ENCODE measurements at regions not wholly inside any gene's neighbourhood (a gene's known extent, or its start where the extent isn't known, plus 50 kb on each side); places are given as distances from the start of the nearest gene placed in this dataset.

DNA sequence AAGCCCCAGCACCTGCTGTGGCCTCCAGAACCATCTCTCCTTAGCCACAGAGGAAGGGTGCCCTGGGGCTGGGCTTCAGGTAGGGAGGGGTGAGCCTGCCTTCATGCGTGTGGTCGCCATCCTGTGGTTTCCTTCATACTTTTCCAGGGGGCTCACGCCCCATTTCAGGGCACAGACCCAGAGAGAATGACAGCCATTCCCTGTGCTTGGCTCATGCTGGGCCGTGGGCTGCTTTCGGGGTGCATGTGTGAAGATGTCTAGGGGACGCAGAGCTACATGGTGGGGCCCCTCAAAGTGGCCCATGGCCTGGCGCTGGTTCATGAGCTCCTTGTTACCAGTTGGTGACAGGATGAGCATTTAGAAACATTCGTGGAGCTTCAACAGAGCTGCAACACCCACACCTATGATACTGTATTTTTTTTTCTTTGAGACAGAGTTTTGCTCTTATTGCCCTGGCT lies 190.3 kb upstream of the SLC24A3 start:
- no peak for TF ChIP-seq EZH2phosphoT487 (IDR thresholded peaks at IDR 0.05; ENCODE audit: borderline replicate concordance)
- TF ChIP-seq, protein P1, sequence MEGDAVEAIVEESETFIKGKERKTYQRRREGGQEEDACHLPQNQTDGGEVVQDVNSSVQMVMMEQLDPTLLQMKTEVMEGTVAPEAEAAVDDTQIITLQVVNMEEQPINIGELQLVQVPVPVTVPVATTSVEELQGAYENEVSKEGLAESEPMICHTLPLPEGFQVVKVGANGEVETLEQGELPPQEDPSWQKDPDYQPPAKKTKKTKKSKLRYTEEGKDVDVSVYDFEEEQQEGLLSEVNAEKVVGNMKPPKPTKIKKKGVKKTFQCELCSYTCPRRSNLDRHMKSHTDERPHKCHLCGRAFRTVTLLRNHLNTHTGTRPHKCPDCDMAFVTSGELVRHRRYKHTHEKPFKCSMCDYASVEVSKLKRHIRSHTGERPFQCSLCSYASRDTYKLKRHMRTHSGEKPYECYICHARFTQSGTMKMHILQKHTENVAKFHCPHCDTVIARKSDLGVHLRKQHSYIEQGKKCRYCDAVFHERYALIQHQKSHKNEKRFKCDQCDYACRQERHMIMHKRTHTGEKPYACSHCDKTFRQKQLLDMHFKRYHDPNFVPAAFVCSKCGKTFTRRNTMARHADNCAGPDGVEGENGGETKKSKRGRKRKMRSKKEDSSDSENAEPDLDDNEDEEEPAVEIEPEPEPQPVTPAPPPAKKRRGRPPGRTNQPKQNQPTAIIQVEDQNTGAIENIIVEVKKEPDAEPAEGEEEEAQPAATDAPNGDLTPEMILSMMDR (conservative IDR thresholded peaks at IDR 0.05; ENCODE audit: low read length): no peak
- no peak overlapping the region for H3K4me2 ChIP-seq (ENCODE audit: low read depth, low read length, poor library complexity, severe bottlenecking)
- H3K27me3 ChIP-seq (ENCODE audit: insufficient read depth, low read length, poor library complexity, severe bottlenecking): no peaks in the 10 kb centered on the region
- H3K9ac ChIP-seq (ENCODE audit: low read depth, low read length, poor library complexity, severe bottlenecking): no peak overlapping the region
- no peaks in the 10 kb centered on the region for H3K36me3 ChIP-seq (ENCODE audit: insufficient read depth, low read length)
- H3F3A ChIP-seq (ENCODE audit: low read depth): no peaks in the 10 kb centered on the region
- no peak overlapping the region for H2AFZ ChIP-seq (ENCODE audit: low read length)
- no peaks in the 10 kb centered on the region for H3K9me2 ChIP-seq (replicated peaks; ENCODE audit: low read depth, low read length)
- no peaks in the 10 kb centered on the region for H3K4me1 ChIP-seq (ENCODE audit: insufficient read depth, low read length, poor library complexity, severe bottlenecking)
- no peaks in the 10 kb centered on the region for H3K9me3 ChIP-seq (ENCODE audit: insufficient read depth, low read depth, low read length)
- no peaks in the 10 kb centered on the region for H4K20me1 ChIP-seq (ENCODE audit: insufficient read depth, low read length, poor library complexity, severe bottlenecking)
- no peaks in the 10 kb centered on the region for H3K79me2 ChIP-seq (ENCODE audit: insufficient read depth, low read length)
- no peak overlapping the region for H3K4me3 ChIP-seq (ENCODE audit: low read length, poor library complexity, severe bottlenecking)

GRCh38 chr20:19022791-19023448 lies 189.5 kb upstream of the SLC24A3 start:
- Histone ChIP-seq H3K79me2 (ENCODE audit: insufficient read depth, low read length) (no peaks in the 10 kb centered on the region), H3K4me3 (ENCODE audit: low read length, poor library complexity, severe bottlenecking) (no peak overlapping the region), H3K4me2 (ENCODE audit: low read depth, low read length, poor library complexity, severe bottlenecking) (no peak overlapping the region), H3K9me2 (replicated peaks; ENCODE audit: low read depth, low read length) (no peaks in the 10 kb centered on the region), H3K9ac (ENCODE audit: low read depth, low read length, poor library complexity, severe bottlenecking) (no peak overlapping the region), H3K9me3 (ENCODE audit: insufficient read depth, low read depth, low read length) (no peaks in the 10 kb centered on the region), H2AFZ (ENCODE audit: low read length) (no peak overlapping the region), H4K20me1 (ENCODE audit: insufficient read depth, low read length, poor library complexity, severe bottlenecking) (no peaks in the 10 kb centered on the region), H3K4me1 (ENCODE audit: insufficient read depth, low read length, poor library complexity, severe bottlenecking) (no peaks in the 10 kb centered on the region), H3K27me3 (ENCODE audit: insufficient read depth, low read length, poor library complexity, severe bottlenecking) (no peaks in the 10 kb centered on the region), H3K36me3 (ENCODE audit: insufficient read depth, low read length) (no peaks in the 10 kb centered on the region), H3F3A (ENCODE audit: low read depth) (no peaks in the 10 kb centered on the region)
- TF ChIP-seq EZH2phosphoT487 (IDR thresholded peaks at IDR 0.05; ENCODE audit: borderline replicate concordance): no peak
- TF ChIP-seq, protein P1 (conservative IDR thresholded peaks at IDR 0.05; ENCODE audit: low read length): no peak

- H3F3A ChIP-seq (ENCODE audit: low read depth): no peaks in the 10 kb centered on the region
- no peaks in the 10 kb centered on the region for H3K36me3 ChIP-seq (ENCODE audit: insufficient read depth, low read length)
- no peak for TF ChIP-seq EZH2phosphoT487 (IDR thresholded peaks at IDR 0.05; ENCODE audit: borderline replicate concordance)
- TF ChIP-seq, protein P1 (conservative IDR thresholded peaks at IDR 0.05; ENCODE audit: low read length): no peak
- no peak overlapping the region for H3K9ac ChIP-seq (ENCODE audit: low read depth, low read length, poor library complexity, severe bottlenecking)
- no peaks in the 10 kb centered on the region for H4K20me1 ChIP-seq (ENCODE audit: insufficient read depth, low read length, poor library complexity, severe bottlenecking)
- no peaks in the 10 kb centered on the region for H3K79me2 ChIP-seq (ENCODE audit: insufficient read depth, low read length)
- no peak overlapping the region for H2AFZ ChIP-seq (ENCODE audit: low read length)
- H3K4me3 ChIP-seq (ENCODE audit: low read length, poor library complexity, severe bottlenecking): no peak overlapping the region
- no peaks in the 10 kb centered on the region for H3K9me2 ChIP-seq (replicated peaks; ENCODE audit: low read depth, low read length)
- no peaks in the 10 kb centered on the region for H3K4me1 ChIP-seq (ENCODE audit: insufficient read depth, low read length, poor library complexity, severe bottlenecking)
- no peaks in the 10 kb centered on the region for H3K9me3 ChIP-seq (ENCODE audit: insufficient read depth, low read depth, low read length)
- H3K27me3 ChIP-seq (ENCODE audit: insufficient read depth, low read length, poor library complexity, severe bottlenecking): no peaks in the 10 kb centered on the region
- H3K4me2 ChIP-seq (ENCODE audit: low read depth, low read length, poor library complexity, severe bottlenecking): no peak overlapping the region
Observed at GRCh38 chr20:19024296-19025035, 188.0 kb upstream of the SLC24A3 start.

Data from Loucy (cell line).